ENCODE measurements at regions not wholly inside any gene's neighbourhood (a gene's known extent, or its start where the extent isn't known, plus 50 kb on each side); places are given as distances from the start of the nearest gene placed in this dataset.
"Not testable (repeated sequence)": the region's sequence is repeated elsewhere in the genome, so short reads cannot be mapped to it uniquely, and the experiment has no call there.

GRCh38 chr2:111263380-111264017 lies 142.8 kb downstream of the BCL2L11 start:
- not testable (repeated sequence) for TF ChIP-seq EZH2 (IDR thresholded peaks at IDR 0.05; ENCODE audit: low read length, unreplicated experiment); EZH2phosphoT487 (IDR thresholded peaks at IDR 0.05; ENCODE audit: borderline replicate concordance, low read length)
- TF ChIP-seq, protein P1, sequence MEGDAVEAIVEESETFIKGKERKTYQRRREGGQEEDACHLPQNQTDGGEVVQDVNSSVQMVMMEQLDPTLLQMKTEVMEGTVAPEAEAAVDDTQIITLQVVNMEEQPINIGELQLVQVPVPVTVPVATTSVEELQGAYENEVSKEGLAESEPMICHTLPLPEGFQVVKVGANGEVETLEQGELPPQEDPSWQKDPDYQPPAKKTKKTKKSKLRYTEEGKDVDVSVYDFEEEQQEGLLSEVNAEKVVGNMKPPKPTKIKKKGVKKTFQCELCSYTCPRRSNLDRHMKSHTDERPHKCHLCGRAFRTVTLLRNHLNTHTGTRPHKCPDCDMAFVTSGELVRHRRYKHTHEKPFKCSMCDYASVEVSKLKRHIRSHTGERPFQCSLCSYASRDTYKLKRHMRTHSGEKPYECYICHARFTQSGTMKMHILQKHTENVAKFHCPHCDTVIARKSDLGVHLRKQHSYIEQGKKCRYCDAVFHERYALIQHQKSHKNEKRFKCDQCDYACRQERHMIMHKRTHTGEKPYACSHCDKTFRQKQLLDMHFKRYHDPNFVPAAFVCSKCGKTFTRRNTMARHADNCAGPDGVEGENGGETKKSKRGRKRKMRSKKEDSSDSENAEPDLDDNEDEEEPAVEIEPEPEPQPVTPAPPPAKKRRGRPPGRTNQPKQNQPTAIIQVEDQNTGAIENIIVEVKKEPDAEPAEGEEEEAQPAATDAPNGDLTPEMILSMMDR (conservative IDR thresholded peaks at IDR 0.05; ENCODE audit: low read depth, low read length), result not testable (repeated sequence)

All from PC-3 (cell line).